IMR-90 (cell line): ENCODE measurements at regions not wholly inside any gene's neighbourhood (a gene's known extent, or its start where the extent isn't known, plus 50 kb on each side); places are given as distances from the start of the nearest gene placed in this dataset.

Experiments used
- ATAC-seq: fragments of 200-7000 bp; cut with Tn5 transposase; 2 replicates; pipeline ENCODE4 v1.9.1; 2020; ENCODE audit warnings: low read depth, mild to moderate bottlenecking, moderate library complexity
- BruUV-seq: library from RNA; stranded (reverse); fragments of 400-500 nt; replicated peaks from 2 replicates; lab custom pipeline; 2021; lab: Mats Ljungman, UMichigan
- CTCF ChIA-PET: fragments of 300-600 bp; formaldehyde crosslinking; extraction: SDS; loops from one replicate; lab custom pipeline; 2021; ENCODE audit warnings: antibody characterized with exemption; lab: Yijun Ruan, JAX
- POLR2A ChIA-PET: fragments of 300-600 bp; sonication (Branson Sonifier 250); formaldehyde crosslinking; loops from one replicate; lab custom pipeline; 2022; ENCODE audit warnings: antibody characterized with exemption; ENCODE audit not compliant: unreplicated experiment; lab: Charles Lee
- DNase-seq: peaks from one replicate; pipeline ENCODE4 v3.0.0; 2013
- H2AFZ ChIP-seq: replicated peaks from 2 replicates; pipeline ENCODE3; 2013; ENCODE audit warnings: low read length, mild to moderate bottlenecking; ENCODE audit not compliant: poor library complexity
- H2AK5ac ChIP-seq: 2 replicates; pipeline ENCODE4 v1.6.1; 2013; ENCODE audit warnings: low read depth, low read length, inconsistent platforms
- H2AK9ac ChIP-seq: replicated peaks from 2 replicates; pipeline ENCODE3; 2013; ENCODE audit warnings: mild to moderate bottlenecking, low read depth, low read length, moderate library complexity; ENCODE audit not compliant: poor library complexity
- H2BK120ac ChIP-seq: 2 replicates; pipeline ENCODE4 v1.6.1; 2013; ENCODE audit warnings: low read depth, low read length, inconsistent platforms
- H2BK15ac ChIP-seq: 3 replicates; pipeline ENCODE4 v1.6.1; 2013; ENCODE audit warnings: low read depth, low read length, inconsistent platforms
- H2BK20ac ChIP-seq: 2 replicates; pipeline ENCODE4 v1.6.1; 2013; ENCODE audit warnings: low read depth, mild to moderate bottlenecking, inconsistent platforms, low read length, moderate library complexity
- H2BK5ac ChIP-seq: 2 replicates; pipeline ENCODE4 v1.6.1; 2013; ENCODE audit warnings: mild to moderate bottlenecking, low read depth, low read length, inconsistent platforms; ENCODE audit not compliant: poor library complexity, severe bottlenecking
- H3K14ac ChIP-seq: replicated peaks from 2 replicates; pipeline ENCODE4 v1.6.1; 2013; ENCODE audit warnings: low read depth, low read length, inconsistent platforms
- H3K18ac ChIP-seq: 2 replicates; pipeline ENCODE4 v1.6.1; 2013; ENCODE audit warnings: low read depth, low read length, control low read depth
- H3K23ac ChIP-seq: 2 replicates; pipeline ENCODE4 v1.6.1; 2013; ENCODE audit warnings: low read depth, low read length, inconsistent platforms
- H3K27ac ChIP-seq: 2 replicates; pipeline ENCODE4 v1.5.1; 2013; ENCODE audit warnings: mild to moderate bottlenecking, control low read depth, low read length; ENCODE audit not compliant: insufficient read depth
- H3K27me3 ChIP-seq: 2 replicates; pipeline ENCODE4 v1.6.1; 2013; ENCODE audit warnings: low read length; ENCODE audit not compliant: control insufficient read depth, insufficient read depth
- H3K36me3 ChIP-seq: 2 replicates; pipeline ENCODE4 v1.6.1; 2013; ENCODE audit warnings: low read length, mixed read lengths; ENCODE audit not compliant: control insufficient read depth, insufficient read depth
- H3K4ac ChIP-seq: 2 replicates; pipeline ENCODE4 v1.6.1; 2013; ENCODE audit warnings: low read depth, low read length, inconsistent platforms
- H3K4me1 ChIP-seq: 2 replicates; pipeline ENCODE4 v1.6.1; 2013; ENCODE audit warnings: low read length, mixed read lengths; ENCODE audit not compliant: control insufficient read depth, insufficient read depth
- H3K4me2 ChIP-seq: 2 replicates; pipeline ENCODE4 v1.6.1; 2013; ENCODE audit warnings: low read depth, mild to moderate bottlenecking, control low read depth, low read length, moderate library complexity
- H3K4me3 ChIP-seq: 2 replicates; pipeline ENCODE4 v1.5.1; 2013; ENCODE audit warnings: low read depth, mild to moderate bottlenecking, control low read depth, low read length, moderate library complexity; ENCODE audit not compliant: insufficient read depth
- H3K56ac ChIP-seq: 2 replicates; pipeline ENCODE4 v1.6.1; 2013; ENCODE audit warnings: low read length, inconsistent platforms; ENCODE audit not compliant: insufficient read depth; ENCODE audit errors: extremely low read depth
- H3K79me1 ChIP-seq, 2 experiments: 2 replicates each; pipeline ENCODE4 v1.6.1; 2013; ENCODE audit warnings: low read length in 2 of 2, inconsistent platforms in 1 of 2, low read depth in 1 of 2
- H3K9ac ChIP-seq: 2 replicates; pipeline ENCODE4 v1.6.1; 2013; ENCODE audit warnings: low read depth, low read length, control low read depth
- H3K9me1 ChIP-seq: 2 replicates; pipeline ENCODE4 v1.6.1; 2013; ENCODE audit warnings: low read length, inconsistent platforms; ENCODE audit not compliant: insufficient read depth
- H3K9me3 ChIP-seq: 2 replicates; pipeline ENCODE4 v1.6.1; 2013; ENCODE audit warnings: low read length; ENCODE audit not compliant: control insufficient read depth, insufficient read depth
- H4K20me1 ChIP-seq: 2 replicates; pipeline ENCODE4 v1.6.1; 2013; ENCODE audit warnings: low read length, inconsistent platforms; ENCODE audit not compliant: insufficient read depth
- H4K5ac ChIP-seq: 2 replicates; pipeline ENCODE4 v1.6.1; 2013; ENCODE audit warnings: mild to moderate bottlenecking, low read depth, low read length, control low read depth
- H4K8ac ChIP-seq, 2 experiments: 2 replicates each; pipeline ENCODE4 v1.6.1; 2013; ENCODE audit warnings: low read depth in 2 of 2, low read length in 2 of 2, control low read depth in 1 of 2, inconsistent platforms in 1 of 2
- H4K91ac ChIP-seq: 2 replicates; pipeline ENCODE4 v1.6.1; 2013; ENCODE audit warnings: low read depth, low read length, inconsistent platforms; ENCODE audit not compliant: insufficient read depth
- BHLHE40 ChIP-seq: fragments of 150-350 bp; IDR thresholded peaks from 2 replicates; pipeline ENCODE4 v1.6.1; 2016; ENCODE audit warnings: mild to moderate bottlenecking, low read depth, low read length
- CEBPB ChIP-seq: IDR thresholded peaks from 2 replicates; pipeline ENCODE4 v1.6.1; 2012; ENCODE audit warnings: low read depth, low read length, improper control_type of control experiment
- CHD1 ChIP-seq: IDR thresholded peaks from 2 replicates; pipeline ENCODE4 v1.6.1; 2012; ENCODE audit warnings: low read depth, low read length, improper control_type of control experiment
- FOS ChIP-seq: fragments of 150-350 bp; IDR thresholded peaks from 2 replicates; pipeline ENCODE4 v1.6.1; 2016; ENCODE audit warnings: low read depth, low read length
- MAFK ChIP-seq: IDR thresholded peaks from 2 replicates; pipeline ENCODE4 v1.6.1; 2012; ENCODE audit warnings: low read depth, low read length, improper control_type of control experiment
- MAZ ChIP-seq: IDR thresholded peaks from 2 replicates; pipeline ENCODE4 v1.6.1; 2012; ENCODE audit warnings: low read depth, mild to moderate bottlenecking, low read length, improper control_type of control experiment, moderate library complexity, borderline replicate concordance
- MXI1 ChIP-seq: IDR thresholded peaks from 2 replicates; pipeline ENCODE4 v1.6.1; 2012; ENCODE audit warnings: low read depth, mild to moderate bottlenecking, low read length, moderate library complexity, borderline replicate concordance
- NFE2L2 ChIP-seq: fragments of 150-350 bp; IDR thresholded peaks from 2 replicates; pipeline ENCODE4 v1.6.1; 2016; ENCODE audit warnings: low read depth, mild to moderate bottlenecking, low read length
- POLR2A ChIP-seq: IDR thresholded peaks from 2 replicates; pipeline ENCODE4 v1.6.1; 2012; ENCODE audit warnings: mild to moderate bottlenecking, low read depth, low read length
- RAD21 ChIP-seq: IDR thresholded peaks from 2 replicates; pipeline ENCODE4 v1.6.1; 2012; ENCODE audit warnings: low read length, improper control_type of control experiment
- RCOR1 ChIP-seq: IDR thresholded peaks from 2 replicates; pipeline ENCODE4 v1.6.1; 2012; ENCODE audit warnings: mild to moderate bottlenecking, low read length, improper control_type of control experiment; ENCODE audit not compliant: insufficient replicate concordance
- RFX5 ChIP-seq: IDR thresholded peaks from 2 replicates; pipeline ENCODE4 v1.8.0; 2012; ENCODE audit warnings: low read depth, mild to moderate bottlenecking, low read length, moderate library complexity
- SMC3 ChIP-seq: fragments of 150-350 bp; IDR thresholded peaks from 2 replicates; pipeline ENCODE4 v1.6.1; 2016; ENCODE audit warnings: low read depth, mild to moderate bottlenecking, antibody characterized with exemption, low read length, moderate library complexity
- WGBS, 2 experiments: methylation state at CpG; one replicate each; pipeline versions ENCODE4 v1.1.5 to v1.1.7; 2013; ENCODE audit warnings: missing lambda C conversion rate in 2 of 2; ENCODE audit not compliant: insufficient read length in 1 of 2; ENCODE audit errors: extremely low coverage in 2 of 2; 5-methylcytosine and 5-hydroxymethylcytosine counted together
- dilution Hi-C: fragments of 300-500 bp; cut with HindIII; formaldehyde crosslinking; loops from one replicate; pipeline ENCODE4 v1.14.3; 2018; ENCODE audit warnings: low sequenced_read_pairs; ENCODE audit not compliant: unreplicated experiment
- in situ Hi-C: fragments of 300-500 bp; cut with MboI; formaldehyde crosslinking; loops from 3 replicates; pipeline ENCODE4 v1.14.3; 2019; ENCODE audit warnings: low sequenced_read_pairs, inconsistent platforms, mixed read lengths
- intact Hi-C: fragments of 100-400 bp; cut with micrococcal nuclease; formaldehyde crosslinking; loops from 2 replicates; pipeline ENCODE4 v1.10.0; 2022
- TF ChIP-seq, protein P1 (sequence below): conservative IDR thresholded peaks from 2 replicates; pipeline ENCODE4 v1.5.1; 2012; ENCODE audit warnings: mild to moderate bottlenecking, low read depth, low read length, improper control_type of control experiment
- TF ChIP-seq, protein P2 (sequence below): fragments of 150-350 bp; IDR thresholded peaks from 2 replicates; pipeline ENCODE4 v1.6.1; 2016; ENCODE audit warnings: low read depth, mild to moderate bottlenecking, low read length, moderate library complexity, borderline replicate concordance
- TF ChIP-seq, protein P3 (sequence below): fragments of 150-350 bp; IDR thresholded peaks from 2 replicates; pipeline ENCODE4 v1.6.1; 2017; ENCODE audit warnings: mild to moderate bottlenecking, antibody characterized with exemption, low read length, low read depth

DNA sequence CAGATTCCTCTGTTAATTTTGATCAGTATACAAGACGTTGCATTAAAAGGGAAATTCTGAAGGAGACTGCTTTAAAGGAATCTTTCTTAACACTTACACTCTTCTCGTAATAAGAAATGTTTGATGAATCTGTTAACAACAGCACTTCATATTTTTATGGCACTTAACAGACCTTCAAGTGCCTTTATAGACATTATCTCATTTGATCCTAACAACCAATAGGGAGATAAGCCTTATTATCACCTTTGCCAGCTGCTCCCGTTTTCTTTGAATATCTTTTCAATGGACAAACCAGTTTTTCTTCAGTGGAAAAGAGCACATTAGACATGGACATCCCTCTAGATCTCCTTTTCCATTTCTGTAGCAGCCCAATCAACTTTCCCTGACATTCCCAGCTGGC, 653.0 kb upstream of the FAM98A start:
- no peak overlapping the region for H3K18ac ChIP-seq
- no peak overlapping the region for H2AFZ ChIP-seq
- no peak overlapping the region for H2AK5ac ChIP-seq
- no peak overlapping the region for H2BK20ac ChIP-seq
- H3K4ac ChIP-seq: no peak overlapping the region
- H2BK15ac ChIP-seq: no peak overlapping the region
- no peak for DNase-seq
- H2BK120ac ChIP-seq: no peak overlapping the region
- TF ChIP-seq MAZ (no peak), RAD21 (no peak), MAFK (no peak), SMC3 (no peak), MXI1 (no peak), CHD1 (no peak), NFE2L2 (no peak), BHLHE40 (no peak), RCOR1 (no peak), POLR2A (no peak), FOS (no peak), RFX5 (no peak), CEBPB (no peak)
- TF ChIP-seq, protein P1, sequence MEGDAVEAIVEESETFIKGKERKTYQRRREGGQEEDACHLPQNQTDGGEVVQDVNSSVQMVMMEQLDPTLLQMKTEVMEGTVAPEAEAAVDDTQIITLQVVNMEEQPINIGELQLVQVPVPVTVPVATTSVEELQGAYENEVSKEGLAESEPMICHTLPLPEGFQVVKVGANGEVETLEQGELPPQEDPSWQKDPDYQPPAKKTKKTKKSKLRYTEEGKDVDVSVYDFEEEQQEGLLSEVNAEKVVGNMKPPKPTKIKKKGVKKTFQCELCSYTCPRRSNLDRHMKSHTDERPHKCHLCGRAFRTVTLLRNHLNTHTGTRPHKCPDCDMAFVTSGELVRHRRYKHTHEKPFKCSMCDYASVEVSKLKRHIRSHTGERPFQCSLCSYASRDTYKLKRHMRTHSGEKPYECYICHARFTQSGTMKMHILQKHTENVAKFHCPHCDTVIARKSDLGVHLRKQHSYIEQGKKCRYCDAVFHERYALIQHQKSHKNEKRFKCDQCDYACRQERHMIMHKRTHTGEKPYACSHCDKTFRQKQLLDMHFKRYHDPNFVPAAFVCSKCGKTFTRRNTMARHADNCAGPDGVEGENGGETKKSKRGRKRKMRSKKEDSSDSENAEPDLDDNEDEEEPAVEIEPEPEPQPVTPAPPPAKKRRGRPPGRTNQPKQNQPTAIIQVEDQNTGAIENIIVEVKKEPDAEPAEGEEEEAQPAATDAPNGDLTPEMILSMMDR: no peak
- TF ChIP-seq, protein P2, sequence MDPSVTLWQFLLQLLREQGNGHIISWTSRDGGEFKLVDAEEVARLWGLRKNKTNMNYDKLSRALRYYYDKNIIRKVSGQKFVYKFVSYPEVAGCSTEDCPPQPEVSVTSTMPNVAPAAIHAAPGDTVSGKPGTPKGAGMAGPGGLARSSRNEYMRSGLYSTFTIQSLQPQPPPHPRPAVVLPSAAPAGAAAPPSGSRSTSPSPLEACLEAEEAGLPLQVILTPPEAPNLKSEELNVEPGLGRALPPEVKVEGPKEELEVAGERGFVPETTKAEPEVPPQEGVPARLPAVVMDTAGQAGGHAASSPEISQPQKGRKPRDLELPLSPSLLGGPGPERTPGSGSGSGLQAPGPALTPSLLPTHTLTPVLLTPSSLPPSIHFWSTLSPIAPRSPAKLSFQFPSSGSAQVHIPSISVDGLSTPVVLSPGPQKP: no peak
- TF ChIP-seq, protein P3, sequence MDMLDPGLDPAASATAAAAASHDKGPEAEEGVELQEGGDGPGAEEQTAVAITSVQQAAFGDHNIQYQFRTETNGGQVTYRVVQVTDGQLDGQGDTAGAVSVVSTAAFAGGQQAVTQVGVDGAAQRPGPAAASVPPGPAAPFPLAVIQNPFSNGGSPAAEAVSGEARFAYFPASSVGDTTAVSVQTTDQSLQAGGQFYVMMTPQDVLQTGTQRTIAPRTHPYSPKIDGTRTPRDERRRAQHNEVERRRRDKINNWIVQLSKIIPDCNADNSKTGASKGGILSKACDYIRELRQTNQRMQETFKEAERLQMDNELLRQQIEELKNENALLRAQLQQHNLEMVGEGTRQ: no peak
- H3K4me3 ChIP-seq: no peak overlapping the region
- H3K36me3 ChIP-seq: no peaks in the 10 kb centered on the region
- H3K14ac ChIP-seq: no peak overlapping the region
- no peak overlapping the region for H4K5ac ChIP-seq
- no TSS peak for BruUV-seq
- H3K27ac ChIP-seq: no peak overlapping the region
- no peak overlapping the region for H2AK9ac ChIP-seq
- no peak overlapping the region for H2BK5ac ChIP-seq
- POLR2A ChIA-PET: no interaction called here
- H3K4me2 ChIP-seq: no peak overlapping the region
- H3K9me1 ChIP-seq: no peaks in the 10 kb centered on the region
- CTCF ChIA-PET: no interaction called here
- no peaks in the 10 kb centered on the region for H3K27me3 ChIP-seq
- no peak overlapping the region for H3K23ac ChIP-seq
- H4K20me1 ChIP-seq: no peaks in the 10 kb centered on the region
- dilution Hi-C loops: no loop called here
- no peak overlapping the region for H3K9ac ChIP-seq
- WGBS, 2 experiments: no CpG with 5 or more reads among the region's 3 CpGs
- H4K91ac ChIP-seq: no peak overlapping the region
- H4K8ac ChIP-seq: no peak overlapping the region
- no peaks in the 10 kb centered on the region for H3K79me1 ChIP-seq
- H3K4me1 ChIP-seq: no peaks in the 10 kb centered on the region
- no peak for ATAC-seq
- intact Hi-C loops: no loop called here
- H3K56ac ChIP-seq: no peak overlapping the region
- in situ Hi-C loops: no loop called here
- H3K9me3 ChIP-seq: no peaks in the 10 kb centered on the region
